Upper lobe of right lung (tissue), 1 donor: ENCODE measurements at regions not wholly inside any gene's neighbourhood (a gene's known extent, or its start where the extent isn't known, plus 50 kb on each side); places are given as distances from the start of the nearest gene placed in this dataset.

ENCODE experiments used
- ATAC-seq: fragments of 200-7000 bp; cut with Tn5 transposase; one replicate; pipeline ENCODE4 v1.9.1; 2020; ENCODE audit warnings: mild to moderate bottlenecking, moderate library complexity
- DNase-seq: peaks from one replicate; pipeline ENCODE4 v3.0.0-alpha.2; 2020
- H3K27ac ChIP-seq: fragments of 200-600 bp; one replicate; pipeline ENCODE4 v1.8.0; 2022
- H3K27me3 ChIP-seq: fragments of 200-600 bp; one replicate; pipeline ENCODE4 v1.8.0; 2022; ENCODE audit warnings: mild to moderate bottlenecking
- H3K36me3 ChIP-seq: fragments of 200-600 bp; one replicate; pipeline ENCODE4 v1.8.0; 2022
- H3K4me1 ChIP-seq: fragments of 200-600 bp; one replicate; pipeline ENCODE4 v1.8.0; 2022
- H3K4me3 ChIP-seq: fragments of 200-600 bp; one replicate; pipeline ENCODE4 v1.8.0; 2022; ENCODE audit warnings: mild to moderate bottlenecking
- H3K9me3 ChIP-seq: fragments of 200-600 bp; one replicate; pipeline ENCODE4 v1.8.0; 2022
- CTCF ChIP-seq: fragments of 200-600 bp; IDR thresholded peaks from one replicate; pipeline ENCODE4 v1.8.0; 2022; ENCODE audit warnings: antibody characterized with exemption
- intact Hi-C: fragments of 100-400 bp; cut with DNase I; formaldehyde crosslinking; loops from one replicate; pipeline ENCODE4 v1.11.0; 2022
- donor health status: DM: no; HTN: yes; CAD: no; lungs with severe emphysema.

- intact Hi-C loops, result no loop called here
- Histone ChIP-seq H3K36me3 (no peaks in the 10 kb centered on the region), H3K9me3 (no peaks in the 10 kb centered on the region), H3K27me3 (no peaks in the 10 kb centered on the region), H3K4me1 (no peaks in the 10 kb centered on the region), H3K4me3 (no peak overlapping the region), H3K27ac (no peak overlapping the region)
- no peak for DNase-seq
- no peak for TF ChIP-seq CTCF
- no peak for ATAC-seq
These were observed 143.8 kb upstream of the PUM3 start for GRCh38 chr9:2987679-2988078.

GRCh38 chr9:2985343-2985742 is 141.4 kb upstream of the PUM3 start:
- H3K36me3 ChIP-seq, result no peaks in the 10 kb centered on the region
- no peaks in the 10 kb centered on the region for H3K9me3 ChIP-seq
- TF ChIP-seq CTCF, result no peak
- no peak overlapping the region for H3K27ac ChIP-seq
- no peaks in the 10 kb centered on the region for H3K27me3 ChIP-seq
- no peak overlapping the region for H3K4me3 ChIP-seq
- ATAC-seq (no peak), DNase-seq (no peak)
- H3K4me1 ChIP-seq, result no peaks in the 10 kb centered on the region
- intact Hi-C loops, result no loop called here

GRCh38 chr9:2984491-2984890 is 140.6 kb upstream of the PUM3 start:
- Histone ChIP-seq H3K36me3 (no peaks in the 10 kb centered on the region), H3K4me3 (no peak overlapping the region), H3K27me3 (no peaks in the 10 kb centered on the region), H3K27ac (no peak overlapping the region), H3K9me3 (no peaks in the 10 kb centered on the region), H3K4me1 (no peaks in the 10 kb centered on the region)
- no peak for DNase-seq
- intact Hi-C loops, result no loop called here
- ATAC-seq, result no peak
- no peak for TF ChIP-seq CTCF

GRCh38 chr9:2979957-2980610 is 136.2 kb upstream of the PUM3 start:
- TF ChIP-seq CTCF, result no peak
- Histone ChIP-seq H3K27ac (no peak overlapping the region), H3K27me3 (no peaks in the 10 kb centered on the region), H3K9me3 (no peaks in the 10 kb centered on the region), H3K4me1 (no peaks in the 10 kb centered on the region), H3K4me3 (no peak overlapping the region), H3K36me3 (no peaks in the 10 kb centered on the region)
- ATAC-seq, result no peak
- DNase-seq, result no peak
- intact Hi-C loops, result no loop called here

GRCh38 chr9:2972475-2972874 is 128.6 kb upstream of the PUM3 start:
- intact Hi-C loops, result no loop called here
- DNase-seq, result no peak

More at GRCh38 chr9:2972475-2972874, 128.6 kb upstream of the PUM3 start:
- no peaks in the 10 kb centered on the region for H3K36me3 ChIP-seq
- TF ChIP-seq CTCF, result no peak
- H3K4me3 ChIP-seq, result no peak overlapping the region
- no peaks in the 10 kb centered on the region for H3K9me3 ChIP-seq
- no peak overlapping the region for H3K27ac ChIP-seq
- H3K27me3 ChIP-seq, result no peaks in the 10 kb centered on the region
- no peak for ATAC-seq
- no peaks in the 10 kb centered on the region for H3K4me1 ChIP-seq
